HG03354 (cell line): ENCODE measurements at regions not wholly inside any gene's neighbourhood (a gene's known extent, or its start where the extent isn't known, plus 50 kb on each side); places are given as distances from the start of the nearest gene placed in this dataset.
A peak's percentile ranks its signal among the peaks of the same experiment; 100 is the strongest.

Experiments
- ATAC-seq: cut with Tn5 transposase; IDR thresholded peaks from one replicate; pipeline ENCODE4 v1.9.1; 2021; ENCODE audit warnings: mild to moderate bottlenecking; ENCODE audit not compliant: unreplicated experiment, poor library complexity, severe bottlenecking

- ATAC-seq: peak; percentile 88
Measured at GRCh38 chr13:33542309-33543088, 256.9 kb upstream of the STARD13 start.

GRCh38 chr13:33543089-33543459, 257.5 kb upstream of the STARD13 start:
- peak; percentile 16 for ATAC-seq

- ATAC-seq: no peak
Measured at GRCh38 chr13:33543631-33544265, 258.2 kb upstream of the STARD13 start.

- no peak for ATAC-seq
Measured at GRCh38 chr13:33544308-33544707, 258.8 kb upstream of the STARD13 start.

- ATAC-seq: no peak
Measured at GRCh38 chr13:33545492-33545891, 259.9 kb upstream of the STARD13 start.

- ATAC-seq: no peak
Measured at GRCh38 chr13:33547035-33547434, 261.5 kb upstream of the STARD13 start.

GRCh38 chr13:33548069-33548468, 262.5 kb upstream of the STARD13 start:
- no peak for ATAC-seq

GRCh38 chr13:33550276-33550675, 264.7 kb upstream of the STARD13 start:
- no peak for ATAC-seq

GRCh38 chr13:33550885-33551284, 265.3 kb upstream of the STARD13 start:
- ATAC-seq: no peak

GRCh38 chr13:33554919-33555791, 262.8 kb upstream of the RFC3 start:
- peak; percentile 90 for ATAC-seq

- no peak for ATAC-seq
Measured at GRCh38 chr13:33556828-33557227, 261.1 kb upstream of the RFC3 start.

- no peak for ATAC-seq
Measured at GRCh38 chr13:33560726-33561125, 257.2 kb upstream of the RFC3 start.

GRCh38 chr13:33561627-33562026, 256.3 kb upstream of the RFC3 start:
- ATAC-seq: no peak

GRCh38 chr13:33571618-33572017, 246.3 kb upstream of the RFC3 start:
- ATAC-seq: peak; percentile 81

- ATAC-seq: peak; percentile 9
Measured at GRCh38 chr13:33572322-33572721, 245.6 kb upstream of the RFC3 start.

GRCh38 chr13:33575378-33575777, 242.6 kb upstream of the RFC3 start:
- ATAC-seq: no peak

GRCh38 chr13:33577007-33577406, 240.9 kb upstream of the RFC3 start:
- no peak for ATAC-seq

GRCh38 chr13:33578786-33579185, 239.2 kb upstream of the RFC3 start:
- no peak for ATAC-seq

GRCh38 chr13:33582121-33582520, 235.8 kb upstream of the RFC3 start:
- ATAC-seq: no peak

GRCh38 chr13:33583398-33583797, 234.6 kb upstream of the RFC3 start:
- no peak for ATAC-seq

- no peak for ATAC-seq
Measured at GRCh38 chr13:33590936-33591335, 227.0 kb upstream of the RFC3 start.
